Prostate gland (tissue), 2 donors: ENCODE measurements at regions not wholly inside any gene's neighbourhood (a gene's known extent, or its start where the extent isn't known, plus 50 kb on each side); places are given as distances from the start of the nearest gene placed in this dataset.

Experiments
- CTCF ChIP-seq, 4 experiments: fragments of 200-600 bp in 2 of 4; fragments of 450-650 bp in 2 of 4; sonication (generic) in 2 of 4; IDR thresholded peaks; 1 replicate in 3 of 4; 2 replicates in 1 of 4; pipeline ENCODE4 v1.5.1; 2016 to 2019; ENCODE audit warnings: antibody characterized with exemption in 4 of 4, mild to moderate bottlenecking in 2 of 4, moderate library complexity in 2 of 4
- POLR2AphosphoS5 ChIP-seq: sonication (generic); formaldehyde crosslinking; IDR thresholded peaks from one replicate; pipeline ENCODE4 v1.6.1; 2017; ENCODE audit warnings: antibody characterized with exemption

GRCh38 chr2:242051463-242051862 lies 181.9 kb downstream of the RTP5 start:
- TF ChIP-seq POLR2AphosphoS5, result no peak
- no peak for TF ChIP-seq CTCF (IDR thresholded peaks at IDR 0.05)
